SK-N-SH (cell line): ENCODE measurements at regions not wholly inside any gene's neighbourhood (a gene's known extent, or its start where the extent isn't known, plus 50 kb on each side); places are given as distances from the start of the nearest gene placed in this dataset.

ENCODE experiments used
- CTCF ChIA-PET: fragments of 300-600, 350-600 bp; formaldehyde crosslinking; extraction: SDS; loops from one replicate; lab custom pipeline; 2021; lab: Yijun Ruan, JAX
- POLR2A ChIA-PET: fragments of 350-600 bp; sonication (Branson Sonifier 250); formaldehyde crosslinking; extraction: SDS; loops from one replicate; lab custom pipeline; 2020; ENCODE audit warnings: antibody characterized with exemption, inconsistent platforms; lab: Yijun Ruan, JAX
- DNase-seq: peaks from one replicate; pipeline ENCODE4 v3.0.0; 2012
- H2AFZ ChIP-seq: fragments of 200-600 bp; sonication (generic); 2 replicates; pipeline ENCODE4 v1.8.1; 2016; ENCODE audit warnings: antibody characterized with exemption, mild to moderate bottlenecking, low read depth
- H3F3A ChIP-seq: fragments of 200-600 bp; sonication (generic); replicated peaks from 2 replicates; pipeline ENCODE3; 2016; ENCODE audit warnings: antibody characterized with exemption, mild to moderate bottlenecking; ENCODE audit not compliant: insufficient read depth
- H3K27ac ChIP-seq, 2 experiments: fragments of 200-500 bp in 1 of 2; fragments of 200-600 bp in 1 of 2; sonication (Bioruptor generic) in 1 of 2; sonication (generic), shearing (Covaris generic) in 1 of 2; 2 replicates each; pipeline versions ENCODE4 v1.5.1 to v1.6.1; 2014 to 2016; ENCODE audit warnings: low read depth in 2 of 2, inconsistent platforms in 1 of 2, low read length in 1 of 2, mild to moderate bottlenecking in 1 of 2, mixed read lengths in 1 of 2
- H3K27me3 ChIP-seq: fragments of 200-600 bp; sonication (generic), shearing (Covaris generic); 2 replicates; pipeline ENCODE4 v1.6.1; 2016; ENCODE audit warnings: mixed run types; ENCODE audit not compliant: insufficient read depth
- H3K36me3 ChIP-seq, 2 experiments: fragments of 200-500 bp in 1 of 2; fragments of 200-600 bp in 1 of 2; sonication (Bioruptor generic) in 1 of 2; sonication (generic) in 1 of 2; replicated peaks in 1 of 2; 2 replicates each; pipeline versions ENCODE3 to v1.5.1; 2014 to 2016; ENCODE audit warnings: low read length in 1 of 2, mild to moderate bottlenecking in 1 of 2; ENCODE audit not compliant: insufficient read depth in 2 of 2, control insufficient read depth in 1 of 2
- H3K4me1 ChIP-seq, 2 experiments: fragments of 200-500 bp in 1 of 2; fragments of 200-600 bp in 1 of 2; sonication (Bioruptor generic) in 1 of 2; sonication (generic), shearing (Covaris generic) in 1 of 2; 2 replicates each; pipeline versions ENCODE4 v1.5.1 to v1.6.1; 2014 to 2016; ENCODE audit warnings: low read depth in 1 of 2, low read length in 1 of 2, mixed run types in 1 of 2; ENCODE audit not compliant: insufficient read depth in 2 of 2, control insufficient read depth in 1 of 2
- H3K4me2 ChIP-seq: fragments of 200-600 bp; sonication (generic), shearing (Covaris generic); 2 replicates; pipeline ENCODE4 v1.6.1; 2017; ENCODE audit warnings: mixed run types
- H3K4me3 ChIP-seq, 2 experiments: fragments of 200-500 bp in 1 of 2; fragments of 200-600 bp in 1 of 2; sonication (Bioruptor generic) in 1 of 2; sonication (generic), shearing (Covaris generic) in 1 of 2; 2 replicates each; pipeline versions ENCODE4 v1.5.1 to v1.8.1; 2014 to 2016; ENCODE audit warnings: low read depth in 2 of 2, inconsistent platforms in 1 of 2, low read length in 1 of 2, mild to moderate bottlenecking in 1 of 2, mixed read lengths in 1 of 2, moderate library complexity in 1 of 2
- H3K79me2 ChIP-seq: fragments of 200-600 bp; sonication (generic); 2 replicates; pipeline ENCODE4 v1.8.1; 2017; ENCODE audit warnings: mild to moderate bottlenecking; ENCODE audit not compliant: insufficient read depth
- H3K9ac ChIP-seq: fragments of 200-600 bp; sonication (generic); 2 replicates; pipeline ENCODE4 v1.6.1; 2017; ENCODE audit warnings: mixed run types
- H3K9me2 ChIP-seq: fragments of 200-600 bp; sonication (generic); 2 replicates; pipeline ENCODE4 v1.6.1; 2017; ENCODE audit warnings: mixed run types
- H3K9me3 ChIP-seq: fragments of 200-600 bp; sonication (generic); 2 replicates; pipeline ENCODE4 v1.6.1; 2017; ENCODE audit warnings: mixed run types, mild to moderate bottlenecking, moderate library complexity
- H4K20me1 ChIP-seq: fragments of 200-600 bp; sonication (generic); 2 replicates; pipeline ENCODE4 v1.6.1; 2017; ENCODE audit warnings: mild to moderate bottlenecking, mixed run types; ENCODE audit not compliant: insufficient read depth
- ELF1 ChIP-seq: IDR thresholded peaks from 2 replicates; pipeline ENCODE4 v1.4.0; 2012
- EZH2phosphoT487 ChIP-seq: fragments of 200-600 bp; sonication (generic); IDR thresholded peaks from 2 replicates; pipeline ENCODE4 v1.6.1; 2017; ENCODE audit warnings: low read depth, mixed run types, mild to moderate bottlenecking, antibody characterized with exemption, moderate library complexity, borderline replicate concordance
- FOSL2 ChIP-seq: IDR thresholded peaks from 2 replicates; pipeline ENCODE4 v1.4.0; 2012; ENCODE audit warnings: low read depth, mild to moderate bottlenecking, moderate library complexity, borderline replicate concordance
- FOXJ3 ChIP-seq: sonication (generic); formaldehyde crosslinking; IDR thresholded peaks from 2 replicates; pipeline ENCODE4 v1.5.1; 2020; ENCODE audit warnings: mild to moderate bottlenecking, missing genetic modification reagents
- FOXM1 ChIP-seq: IDR thresholded peaks from 2 replicates; pipeline ENCODE4 v1.4.0; 2012; ENCODE audit warnings: low read depth, mild to moderate bottlenecking
- GABPA ChIP-seq: IDR thresholded peaks from 2 replicates; pipeline ENCODE4 v1.4.0; 2012; ENCODE audit warnings: low read depth, mild to moderate bottlenecking
- GATA2 ChIP-seq: sonication (generic); formaldehyde crosslinking; IDR thresholded peaks from 2 replicates; pipeline ENCODE4 v1.5.0; 2020; ENCODE audit warnings: mild to moderate bottlenecking, missing genetic modification reagents
- NRF1 ChIP-seq: IDR thresholded peaks from 2 replicates; pipeline ENCODE4 v1.6.1; 2012; ENCODE audit warnings: low read depth, mild to moderate bottlenecking, low read length
- POLR2AphosphoS5 ChIP-seq: IDR thresholded peaks from 2 replicates; pipeline ENCODE4 v1.6.1; 2012; ENCODE audit warnings: low read depth, low read length
- RXRA ChIP-seq: IDR thresholded peaks from 2 replicates; pipeline ENCODE4 v1.4.0; 2012; ENCODE audit warnings: low read depth, mild to moderate bottlenecking, borderline replicate concordance
- SMC3 ChIP-seq: IDR thresholded peaks from 2 replicates; pipeline ENCODE4 v1.6.1; 2012; ENCODE audit warnings: low read depth, low read length, improper control_type of control experiment
- WGBS: methylation state at CpG from one replicate; pipeline ENCODE4 v1.1.6; 2017; ENCODE audit warnings: low lambda C conversion rate; 5-methylcytosine and 5-hydroxymethylcytosine counted together
- TF ChIP-seq, protein P1 (sequence below): fragments of 200-600 bp; sonication (generic); IDR thresholded peaks from 2 replicates; pipeline ENCODE4 v1.6.1; 2017; ENCODE audit warnings: antibody characterized with exemption, mild to moderate bottlenecking, moderate library complexity
- TF ChIP-seq, protein P2 (sequence below): IDR thresholded peaks from 2 replicates; pipeline ENCODE4 v1.4.0; 2012; ENCODE audit warnings: low read depth, borderline replicate concordance
- TF ChIP-seq, protein P3 (sequence below): IDR thresholded peaks from 2 replicates; pipeline ENCODE4; 2012
- TF ChIP-seq, protein P4 (sequence below): IDR thresholded peaks from 2 replicates; pipeline ENCODE4 v1.4.0; 2012; ENCODE audit warnings: low read depth
- TF ChIP-seq, protein P5 (sequence below): IDR thresholded peaks from 2 replicates; pipeline ENCODE4 v1.6.1; 2012; ENCODE audit warnings: mild to moderate bottlenecking, low read depth, low read length, moderate library complexity

DNA sequence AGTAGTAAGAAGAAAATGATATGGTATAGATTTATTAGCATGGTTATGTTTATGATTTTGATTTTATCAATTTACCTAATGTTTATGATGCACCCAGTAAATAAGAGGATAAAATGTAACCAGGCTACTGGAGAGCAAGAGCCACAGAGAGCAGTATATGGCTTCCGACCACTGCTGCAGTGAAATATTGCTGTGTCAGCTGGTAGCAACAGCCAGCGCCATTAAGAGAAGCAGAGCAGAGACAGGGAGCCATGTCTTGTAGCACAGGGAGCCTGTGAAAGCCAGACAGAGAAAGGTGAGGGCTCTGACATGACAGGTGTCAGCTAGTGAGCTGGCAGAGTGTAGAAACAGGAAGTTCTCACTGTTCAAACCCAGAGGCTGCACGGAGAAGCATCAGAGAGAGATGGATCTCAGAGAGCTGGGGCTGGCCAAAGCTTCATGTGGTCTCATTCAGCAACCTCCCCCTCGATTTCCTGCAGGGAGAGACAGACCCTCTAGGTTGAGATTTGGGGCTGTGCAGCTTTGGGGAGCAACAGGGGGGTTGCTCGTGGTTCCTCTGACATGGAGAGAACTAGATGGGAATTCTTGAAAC is 202.1 kb downstream of the MED10 start:
- Histone ChIP-seq H3K4me3 (no peak overlapping the region), H2AFZ (no peak overlapping the region), H3K27me3 (no peaks in the 10 kb centered on the region), H3K27ac (no peak overlapping the region), H3K9me3 (no peaks in the 10 kb centered on the region), H3K36me3 (no peaks in the 10 kb centered on the region)
- TF ChIP-seq GATA2 (CRISPR knock-in tag) (no peak), FOXM1 (no peak), ELF1 (no peak), NRF1 (no peak), FOXJ3 (CRISPR knock-in tag) (no peak), RXRA (no peak), POLR2AphosphoS5 (no peak)
- TF ChIP-seq, protein P1, sequence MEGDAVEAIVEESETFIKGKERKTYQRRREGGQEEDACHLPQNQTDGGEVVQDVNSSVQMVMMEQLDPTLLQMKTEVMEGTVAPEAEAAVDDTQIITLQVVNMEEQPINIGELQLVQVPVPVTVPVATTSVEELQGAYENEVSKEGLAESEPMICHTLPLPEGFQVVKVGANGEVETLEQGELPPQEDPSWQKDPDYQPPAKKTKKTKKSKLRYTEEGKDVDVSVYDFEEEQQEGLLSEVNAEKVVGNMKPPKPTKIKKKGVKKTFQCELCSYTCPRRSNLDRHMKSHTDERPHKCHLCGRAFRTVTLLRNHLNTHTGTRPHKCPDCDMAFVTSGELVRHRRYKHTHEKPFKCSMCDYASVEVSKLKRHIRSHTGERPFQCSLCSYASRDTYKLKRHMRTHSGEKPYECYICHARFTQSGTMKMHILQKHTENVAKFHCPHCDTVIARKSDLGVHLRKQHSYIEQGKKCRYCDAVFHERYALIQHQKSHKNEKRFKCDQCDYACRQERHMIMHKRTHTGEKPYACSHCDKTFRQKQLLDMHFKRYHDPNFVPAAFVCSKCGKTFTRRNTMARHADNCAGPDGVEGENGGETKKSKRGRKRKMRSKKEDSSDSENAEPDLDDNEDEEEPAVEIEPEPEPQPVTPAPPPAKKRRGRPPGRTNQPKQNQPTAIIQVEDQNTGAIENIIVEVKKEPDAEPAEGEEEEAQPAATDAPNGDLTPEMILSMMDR, result no peak
- TF ChIP-seq, all 33 proteins: peak for 0
- DNase-seq, result no peak
- ChIA-PET POLR2A (no interaction called here), CTCF (no interaction called here)
- H3F3A ChIP-seq, result no peaks in the 10 kb centered on the region
- H4K20me1 ChIP-seq, result no peaks in the 10 kb centered on the region
- WGBS, result 26% methylated on average over 5 of the region's 5 CpGs
- H3K4me2 ChIP-seq, result no peak overlapping the region
- H3K9ac ChIP-seq, result no peak overlapping the region
- H3K4me1 ChIP-seq, result peaks cover 0 to 8% of the 10 kb centered on the region in 2 experiments; a peak in 1 of 4 replicates
- no peaks in the 10 kb centered on the region for H3K79me2 ChIP-seq
- H3K9me2 ChIP-seq, result no peaks in the 10 kb centered on the region

DNA sequence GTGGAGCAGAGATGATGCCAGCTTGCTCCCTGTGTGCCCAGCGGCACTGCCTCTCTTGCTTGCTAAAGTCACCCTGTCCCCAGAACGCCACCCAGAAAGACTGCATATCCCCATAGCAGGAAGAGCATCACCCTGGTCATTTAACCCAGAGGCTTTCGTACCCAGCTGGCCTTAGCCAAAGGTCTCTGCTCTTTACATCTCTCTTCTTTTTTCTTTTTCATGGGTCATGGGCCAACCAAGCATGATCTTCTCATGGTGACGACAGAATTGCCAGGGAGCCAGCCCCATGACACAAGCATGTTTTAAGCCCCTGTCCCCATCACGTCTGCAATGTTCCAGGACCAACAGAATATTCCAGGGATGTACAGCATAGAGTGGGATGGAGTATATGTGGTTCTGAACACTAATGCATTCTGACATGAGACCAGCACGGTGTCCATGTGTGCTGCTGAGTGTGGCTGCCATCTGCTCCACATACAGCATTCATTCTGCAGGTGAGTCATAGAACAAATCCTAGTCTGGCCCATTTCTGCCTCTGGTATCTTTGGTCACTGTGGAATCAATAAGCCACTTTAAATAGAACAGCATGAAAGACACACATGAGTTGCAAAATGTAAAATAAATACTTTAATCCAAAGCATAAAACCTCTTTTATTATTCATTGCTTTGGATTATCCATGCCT is 203.0 kb downstream of the MED10 start:
- ChIA-PET CTCF (interaction anchor here (1.5 kb wide), 1 partner anchor 678 kb away, joined by 4 read pairs; no protein-coding TSS in a partner anchor), POLR2A (no interaction called here)
- Histone ChIP-seq H3K79me2 (no peaks in the 10 kb centered on the region), H2AFZ (no peak overlapping the region), H4K20me1 (no peaks in the 10 kb centered on the region), H3K4me1 (peaks cover 0 to 8% of the 10 kb centered on the region in 2 experiments; a peak in 1 of 4 replicates), H3K4me2 (no peak overlapping the region), H3K27ac (no peak overlapping the region), H3K36me3 (no peaks in the 10 kb centered on the region), H3K27me3 (no peaks in the 10 kb centered on the region), H3F3A (no peaks in the 10 kb centered on the region), H3K9ac (no peak overlapping the region), H3K4me3 (no peak overlapping the region), H3K9me3 (no peaks in the 10 kb centered on the region), H3K9me2 (no peaks in the 10 kb centered on the region)
- WGBS, result 26% methylated on average over 6 of the region's 6 CpGs
- TF ChIP-seq SMC3 (no peak), EZH2phosphoT487 (no peak), GABPA (no peak), FOSL2 (no peak)
- TF ChIP-seq, protein P2, sequence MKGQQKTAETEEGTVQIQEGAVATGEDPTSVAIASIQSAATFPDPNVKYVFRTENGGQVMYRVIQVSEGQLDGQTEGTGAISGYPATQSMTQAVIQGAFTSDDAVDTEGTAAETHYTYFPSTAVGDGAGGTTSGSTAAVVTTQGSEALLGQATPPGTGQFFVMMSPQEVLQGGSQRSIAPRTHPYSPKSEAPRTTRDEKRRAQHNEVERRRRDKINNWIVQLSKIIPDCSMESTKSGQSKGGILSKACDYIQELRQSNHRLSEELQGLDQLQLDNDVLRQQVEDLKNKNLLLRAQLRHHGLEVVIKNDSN, result no peak
- TF ChIP-seq, protein P3, sequence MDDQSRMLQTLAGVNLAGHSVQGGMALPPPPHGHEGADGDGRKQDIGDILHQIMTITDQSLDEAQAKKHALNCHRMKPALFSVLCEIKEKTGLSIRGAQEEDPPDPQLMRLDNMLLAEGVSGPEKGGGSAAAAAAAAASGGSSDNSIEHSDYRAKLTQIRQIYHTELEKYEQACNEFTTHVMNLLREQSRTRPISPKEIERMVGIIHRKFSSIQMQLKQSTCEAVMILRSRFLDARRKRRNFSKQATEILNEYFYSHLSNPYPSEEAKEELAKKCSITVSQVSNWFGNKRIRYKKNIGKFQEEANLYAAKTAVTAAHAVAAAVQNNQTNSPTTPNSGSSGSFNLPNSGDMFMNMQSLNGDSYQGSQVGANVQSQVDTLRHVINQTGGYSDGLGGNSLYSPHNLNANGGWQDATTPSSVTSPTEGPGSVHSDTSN, result no peak
- TF ChIP-seq, protein P4, sequence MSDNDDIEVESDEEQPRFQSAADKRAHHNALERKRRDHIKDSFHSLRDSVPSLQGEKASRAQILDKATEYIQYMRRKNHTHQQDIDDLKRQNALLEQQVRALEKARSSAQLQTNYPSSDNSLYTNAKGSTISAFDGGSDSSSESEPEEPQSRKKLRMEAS, result no peak
- TF ChIP-seq, protein P5, sequence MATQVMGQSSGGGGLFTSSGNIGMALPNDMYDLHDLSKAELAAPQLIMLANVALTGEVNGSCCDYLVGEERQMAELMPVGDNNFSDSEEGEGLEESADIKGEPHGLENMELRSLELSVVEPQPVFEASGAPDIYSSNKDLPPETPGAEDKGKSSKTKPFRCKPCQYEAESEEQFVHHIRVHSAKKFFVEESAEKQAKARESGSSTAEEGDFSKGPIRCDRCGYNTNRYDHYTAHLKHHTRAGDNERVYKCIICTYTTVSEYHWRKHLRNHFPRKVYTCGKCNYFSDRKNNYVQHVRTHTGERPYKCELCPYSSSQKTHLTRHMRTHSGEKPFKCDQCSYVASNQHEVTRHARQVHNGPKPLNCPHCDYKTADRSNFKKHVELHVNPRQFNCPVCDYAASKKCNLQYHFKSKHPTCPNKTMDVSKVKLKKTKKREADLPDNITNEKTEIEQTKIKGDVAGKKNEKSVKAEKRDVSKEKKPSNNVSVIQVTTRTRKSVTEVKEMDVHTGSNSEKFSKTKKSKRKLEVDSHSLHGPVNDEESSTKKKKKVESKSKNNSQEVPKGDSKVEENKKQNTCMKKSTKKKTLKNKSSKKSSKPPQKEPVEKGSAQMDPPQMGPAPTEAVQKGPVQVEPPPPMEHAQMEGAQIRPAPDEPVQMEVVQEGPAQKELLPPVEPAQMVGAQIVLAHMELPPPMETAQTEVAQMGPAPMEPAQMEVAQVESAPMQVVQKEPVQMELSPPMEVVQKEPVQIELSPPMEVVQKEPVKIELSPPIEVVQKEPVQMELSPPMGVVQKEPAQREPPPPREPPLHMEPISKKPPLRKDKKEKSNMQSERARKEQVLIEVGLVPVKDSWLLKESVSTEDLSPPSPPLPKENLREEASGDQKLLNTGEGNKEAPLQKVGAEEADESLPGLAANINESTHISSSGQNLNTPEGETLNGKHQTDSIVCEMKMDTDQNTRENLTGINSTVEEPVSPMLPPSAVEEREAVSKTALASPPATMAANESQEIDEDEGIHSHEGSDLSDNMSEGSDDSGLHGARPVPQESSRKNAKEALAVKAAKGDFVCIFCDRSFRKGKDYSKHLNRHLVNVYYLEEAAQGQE, result no peak
- DNase-seq, result no peak
